Renal cortex interstitium (tissue), 11 donors: ENCODE measurements at regions not wholly inside any gene's neighbourhood (a gene's known extent, or its start where the extent isn't known, plus 50 kb on each side); places are given as distances from the start of the nearest gene placed in this dataset.
A peak's percentile ranks its signal among the peaks of the same experiment; 100 is the strongest.

Experiments
- DNase-seq, 11 donors: peaks; one replicate each; pipeline ENCODE4 v3.0.0-alpha.2; 2013; ENCODE audit warnings: low read depth in 9 of 11, low spot score in 4 of 11; ENCODE audit errors: extremely low read depth in 1 of 11

DNA sequence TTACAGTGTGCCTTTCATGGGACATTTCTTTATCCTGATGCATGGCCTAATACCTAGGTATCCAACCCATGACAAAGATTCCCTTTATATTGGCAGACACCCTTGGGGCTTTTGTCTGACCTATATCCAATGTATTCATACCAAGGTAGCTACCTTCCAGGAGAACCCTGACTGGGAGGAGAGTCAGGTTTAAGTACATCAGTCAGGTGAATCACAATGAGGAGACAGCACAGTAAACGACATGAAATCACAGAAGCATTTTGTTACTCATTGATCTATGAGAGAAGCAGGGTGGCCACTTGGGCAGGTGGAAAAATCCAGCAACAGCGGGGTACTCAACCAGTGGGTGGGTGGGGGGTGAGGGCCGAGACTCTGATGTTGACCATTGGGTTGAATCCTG is 527.4 kb upstream of the ATXN8OS start:
- DNase-seq = no peak

DNA sequence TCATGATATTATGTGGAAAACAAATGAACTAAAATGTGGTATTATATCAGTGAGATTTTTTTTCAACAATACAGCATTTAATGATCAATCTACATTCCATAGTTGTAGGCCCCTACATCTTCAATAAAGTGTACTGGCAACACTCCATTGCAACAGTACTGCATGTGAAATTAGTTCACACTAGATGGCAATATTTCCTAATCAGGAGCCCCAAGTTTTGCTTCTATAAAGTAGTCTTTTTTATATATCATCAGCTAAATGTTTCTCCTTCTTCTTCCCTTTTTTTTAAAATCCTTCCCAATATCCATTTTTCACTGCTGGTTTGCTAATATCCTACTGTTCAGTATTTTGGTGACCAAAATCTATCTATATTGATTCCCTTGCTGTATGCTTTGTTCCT is 528.3 kb upstream of the ATXN8OS start:
- DNase-seq = no peak

DNA sequence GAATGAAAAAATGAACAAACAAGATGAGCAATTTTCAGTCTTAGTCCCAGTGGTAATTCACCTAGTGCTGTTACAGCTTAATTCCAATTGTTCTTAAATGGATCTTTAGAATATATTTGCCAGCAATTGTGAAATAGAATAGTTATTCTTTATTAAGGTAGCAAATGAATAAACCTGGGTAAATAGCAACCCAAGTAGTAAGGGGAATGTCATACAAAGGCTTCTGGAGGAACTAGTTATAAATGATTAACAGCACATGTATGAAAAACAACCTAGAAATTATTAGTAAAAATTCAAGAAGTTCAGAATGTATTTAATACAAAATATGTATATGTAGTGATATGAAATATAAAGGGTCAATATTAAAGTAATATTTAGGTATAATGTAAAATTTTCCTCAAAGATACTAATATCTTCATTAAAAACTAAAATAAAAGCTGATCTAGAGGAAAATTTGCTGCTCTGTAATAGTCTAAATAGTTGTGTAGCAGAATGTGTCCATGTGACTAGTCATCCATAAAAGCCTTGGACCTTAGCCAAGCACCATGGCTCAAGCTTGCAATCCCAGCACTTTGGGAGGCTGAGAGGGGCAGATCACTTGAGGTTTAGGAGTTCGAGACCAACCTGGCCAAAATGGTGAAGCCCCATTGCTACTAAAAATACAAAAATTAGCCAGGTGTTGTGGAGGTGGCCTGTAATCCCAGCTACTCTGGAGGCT is 535.9 kb upstream of the ATXN8OS start:
- peak in 1 of 11 donors; percentile 28 for DNase-seq

DNA sequence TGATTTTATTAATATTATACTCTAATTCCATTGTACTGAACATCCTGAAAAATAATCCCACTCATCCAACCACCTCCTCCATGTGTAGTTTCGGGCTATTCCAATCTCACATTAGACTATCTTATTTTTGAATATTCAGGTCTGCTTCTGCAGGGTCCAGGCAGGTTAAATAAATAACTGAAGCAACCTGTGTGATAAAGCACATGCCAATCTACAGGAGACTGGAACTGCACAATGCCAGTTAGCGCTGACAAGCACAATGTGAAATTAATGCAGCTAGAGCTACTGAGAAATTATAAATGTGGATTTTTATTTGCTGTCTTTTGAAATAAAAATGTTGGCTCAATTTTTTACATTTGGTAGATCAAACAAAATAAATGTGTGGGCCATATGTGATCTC is 540.1 kb upstream of the ATXN8OS start:
- DNase-seq = no peak

DNA sequence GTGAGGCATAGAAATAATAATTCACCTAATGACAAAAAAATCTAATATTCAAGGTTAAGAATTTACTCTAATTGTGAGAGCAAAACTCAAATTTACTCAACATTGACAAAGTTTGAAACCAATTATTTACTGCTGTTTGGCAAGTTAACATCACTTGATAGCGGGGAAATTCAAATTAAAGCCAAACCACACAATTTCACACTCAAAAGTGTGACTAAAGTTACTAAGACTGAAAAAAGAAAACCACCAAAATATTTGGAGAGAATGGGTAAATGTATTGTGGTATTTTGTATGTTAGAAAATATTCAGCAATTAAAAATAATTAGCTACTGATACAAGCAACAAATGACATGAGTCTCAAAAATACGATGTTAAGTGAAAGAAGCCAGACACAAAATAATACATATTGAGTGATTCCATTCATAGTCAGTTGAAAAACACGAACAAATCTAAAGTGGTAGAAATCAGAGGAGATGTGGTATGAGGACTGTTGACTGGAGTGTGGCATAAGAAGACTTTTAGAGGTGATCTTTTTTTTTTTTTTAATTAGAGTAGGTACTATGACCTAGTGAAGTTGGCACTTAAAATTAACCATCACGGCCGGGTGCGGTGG is 541.4 kb upstream of the ATXN8OS start:
- DNase-seq = no peak

DNA sequence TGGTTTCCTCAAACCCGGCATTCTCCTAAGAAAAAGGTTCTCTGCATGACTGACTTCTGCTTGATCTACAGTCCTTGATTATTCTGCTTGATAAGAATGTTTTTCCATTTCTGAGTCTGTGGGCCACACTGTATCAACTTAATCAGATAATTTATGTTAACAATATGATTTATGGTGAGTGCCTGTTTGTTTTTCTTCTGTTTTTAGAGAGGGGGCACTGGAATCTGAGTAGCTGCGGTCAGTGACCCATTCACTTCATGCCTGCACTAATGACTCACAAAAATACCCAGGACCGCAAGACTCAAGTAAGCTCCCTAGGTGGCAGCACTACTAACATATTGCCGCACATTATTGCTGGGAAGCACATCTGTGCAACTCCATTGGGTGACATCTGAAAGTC is 542.3 kb upstream of the ATXN8OS start:
- no peak for DNase-seq

DNA sequence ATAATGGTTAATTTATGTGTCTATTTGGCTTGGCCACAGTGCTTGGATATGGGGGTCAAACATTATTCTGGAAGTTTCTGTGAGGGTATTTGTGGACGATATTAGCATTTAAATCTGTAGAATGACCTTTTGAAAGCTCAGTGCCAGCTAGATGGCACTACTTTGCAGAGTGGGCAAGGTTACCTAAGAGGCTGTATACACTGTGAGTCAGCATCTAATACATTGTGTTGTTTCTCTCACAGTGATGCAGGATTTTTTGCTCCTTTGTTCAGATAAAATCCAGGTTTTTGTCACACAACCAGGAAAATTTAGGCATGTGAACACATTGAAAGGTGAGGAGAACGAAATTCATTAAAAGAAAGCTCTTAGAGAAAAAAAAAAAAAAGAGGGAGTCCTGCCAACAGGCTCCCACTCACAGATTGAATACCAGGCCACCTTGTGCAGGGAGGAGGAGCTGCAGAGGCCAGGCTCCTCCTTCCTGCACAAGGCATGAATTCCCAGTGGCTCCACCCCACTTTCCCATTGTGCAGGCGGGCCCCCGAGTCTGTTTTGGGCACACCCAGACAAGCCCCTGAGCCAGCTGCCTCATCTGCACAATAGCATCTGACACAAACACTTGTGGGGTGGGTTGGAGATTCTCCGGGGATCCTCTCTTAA is 551.0 kb upstream of the ATXN8OS start:
- no peak for DNase-seq

DNA sequence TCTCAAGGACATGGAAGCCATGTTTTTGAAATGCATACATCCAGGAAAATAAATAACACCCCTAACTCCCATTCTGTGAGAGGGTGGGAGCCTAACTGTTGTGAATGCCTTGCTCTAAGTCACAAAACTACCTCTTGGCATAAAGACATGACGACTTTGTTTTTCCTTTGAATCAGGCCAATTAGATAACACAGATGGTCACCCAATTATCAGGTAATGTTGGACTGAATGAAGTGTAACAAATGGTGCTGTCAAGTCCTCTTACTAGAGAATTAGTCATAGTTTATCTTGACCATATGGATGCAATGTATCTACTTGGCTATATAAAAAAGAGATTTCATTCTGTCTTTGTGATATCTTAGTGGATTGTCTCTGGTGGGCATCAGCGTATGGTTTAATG is 553.6 kb upstream of the ATXN8OS start:
- DNase-seq = no peak

DNA sequence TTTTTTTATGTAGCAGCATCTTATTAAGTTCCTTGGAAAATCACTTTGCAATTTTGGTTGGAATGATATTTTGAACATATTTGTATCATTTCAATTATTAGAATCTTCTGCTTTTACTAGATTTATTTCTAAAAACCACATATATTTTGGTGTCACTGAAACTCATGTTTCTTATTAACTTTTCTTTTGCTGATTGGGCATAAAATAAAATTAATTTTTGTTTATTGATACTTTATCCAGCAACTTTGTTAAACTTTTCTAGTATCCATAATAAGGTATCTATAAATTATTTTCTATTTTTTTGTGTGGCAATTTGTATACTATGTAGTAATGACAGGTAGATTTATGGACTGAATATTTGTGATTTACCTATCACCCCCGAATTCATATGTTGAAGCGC is 556.4 kb upstream of the ATXN8OS start:
- no peak for DNase-seq

DNA sequence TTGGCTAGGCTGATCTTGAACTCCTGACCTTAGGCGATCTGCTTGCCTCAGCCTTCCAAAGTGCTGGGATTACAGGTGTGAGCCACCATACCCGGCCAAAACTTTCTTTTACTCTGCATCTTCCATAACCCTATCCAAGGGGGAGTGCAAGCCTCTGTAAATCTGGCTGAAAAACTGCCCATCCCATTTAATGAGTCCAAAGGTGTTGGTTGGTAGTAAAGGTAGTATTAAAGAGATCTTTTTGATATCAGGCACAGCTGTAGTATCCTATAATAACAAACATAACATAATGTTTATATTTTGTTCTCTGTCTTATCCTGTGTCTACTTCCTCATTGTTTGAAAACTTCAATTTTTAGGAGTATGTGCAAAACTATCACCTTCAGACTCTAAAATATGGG is 559.8 kb upstream of the ATXN8OS start:
- no peak for DNase-seq

DNA sequence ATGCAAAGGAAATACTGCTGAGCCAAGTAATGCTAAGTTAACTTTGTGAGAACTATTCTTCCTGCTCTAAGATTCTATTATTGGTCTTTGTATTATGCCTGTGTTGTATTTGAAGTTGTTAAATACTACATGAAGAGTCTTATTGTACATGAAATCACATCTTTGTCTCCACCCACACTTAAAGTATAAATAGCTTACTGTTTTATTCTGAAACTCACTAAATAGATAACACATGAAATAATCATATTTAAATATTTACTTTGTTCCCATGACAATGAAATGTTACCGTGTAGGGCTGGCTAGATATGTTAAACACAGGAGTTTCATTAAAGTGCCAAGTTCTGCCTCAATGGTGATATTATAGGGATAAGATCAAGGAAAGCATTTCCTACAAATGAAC is 562.1 kb upstream of the ATXN8OS start:
- DNase-seq = peak in 1 of 11 donors; percentile 11

DNA sequence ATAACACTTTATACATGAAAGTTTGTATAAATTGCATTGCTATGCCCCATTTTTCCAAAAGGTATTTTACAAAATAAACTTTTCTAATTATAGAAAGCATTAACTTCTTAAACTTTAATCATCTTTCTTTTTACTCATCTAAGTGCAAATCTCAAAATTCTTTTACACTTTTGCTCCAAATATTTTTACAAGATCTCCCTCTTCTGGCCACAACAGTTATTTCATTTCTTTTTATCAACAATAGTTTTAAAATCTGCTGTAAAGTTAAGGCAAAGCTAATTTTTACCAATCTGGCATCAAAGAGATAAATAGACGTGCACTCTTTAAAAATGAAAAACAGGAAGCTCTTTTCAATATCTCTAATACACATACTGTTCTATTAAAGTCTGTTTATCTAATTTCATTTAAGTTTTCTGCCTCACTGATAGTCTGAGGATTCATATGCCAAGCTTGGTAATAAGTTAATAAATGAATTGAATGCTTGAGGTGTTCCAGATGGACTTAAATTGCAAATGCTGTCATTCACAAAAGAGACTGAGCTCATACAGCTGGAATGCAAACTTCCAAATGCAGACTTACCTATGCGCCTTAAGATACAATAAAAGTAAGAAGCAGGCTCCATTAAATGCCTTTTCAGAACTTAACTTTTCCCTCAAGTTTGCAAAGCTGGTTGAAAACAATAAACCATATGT is 583.0 kb upstream of the ATXN8OS start:
- DNase-seq = peak in 1 of 11 donors; percentile 1

DNA sequence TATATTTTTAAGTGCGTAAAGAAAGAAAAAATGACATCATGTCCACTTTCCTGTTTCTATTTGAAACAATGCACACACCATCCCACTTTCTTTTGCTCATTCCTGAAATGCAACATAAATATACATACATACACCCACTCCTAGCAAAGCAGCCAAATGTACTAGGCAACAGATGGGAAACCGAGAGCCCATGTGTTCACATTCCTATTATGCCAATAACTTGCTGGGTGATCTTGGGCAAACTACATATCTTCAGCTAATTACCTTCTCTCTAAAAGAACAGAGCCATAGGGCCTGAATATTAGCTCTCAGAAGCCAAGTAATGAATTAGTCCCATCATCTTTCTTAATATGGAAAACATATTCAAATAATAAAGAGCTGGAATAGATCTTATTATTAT is 610.6 kb upstream of the ATXN8OS start:
- no peak for DNase-seq

DNA sequence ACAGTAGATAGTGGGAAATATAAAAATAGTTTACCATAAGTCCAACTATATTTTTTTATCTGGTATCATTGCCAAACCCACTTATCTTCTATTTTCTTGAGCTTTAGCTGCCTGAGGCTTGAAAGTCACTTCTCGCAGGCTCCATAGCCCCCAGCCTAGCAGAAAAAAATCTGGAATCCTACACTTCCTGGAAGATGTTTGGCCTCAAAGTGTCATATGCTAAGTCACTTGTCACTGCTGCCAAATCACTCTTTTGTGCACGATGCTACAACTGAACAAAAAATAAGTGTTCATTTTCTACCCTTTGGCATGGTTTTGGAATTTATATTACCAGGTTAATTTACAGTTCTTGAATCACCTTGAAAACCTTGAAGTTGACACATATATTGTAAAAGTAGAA is 612.5 kb upstream of the ATXN8OS start:
- DNase-seq = no peak

DNA sequence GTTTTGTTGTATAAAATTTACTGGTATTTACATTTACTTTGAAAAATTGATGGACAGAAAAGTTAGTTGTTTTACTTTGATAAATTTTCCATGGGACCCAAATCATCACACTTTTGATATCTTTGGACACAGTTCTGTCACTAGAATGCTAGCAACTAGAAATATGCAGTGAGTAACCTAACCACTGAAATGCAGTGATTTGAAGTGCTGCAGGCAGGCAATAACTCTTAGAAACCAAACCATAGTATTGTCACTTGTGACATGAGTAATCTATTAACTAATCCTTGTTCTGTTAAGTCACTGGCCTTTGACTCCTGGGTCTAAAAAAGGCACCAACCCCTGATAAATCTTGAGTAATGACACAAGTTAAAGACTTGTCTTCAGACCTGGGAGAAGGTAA is 620.0 kb upstream of the ATXN8OS start:
- DNase-seq = no peak

DNA sequence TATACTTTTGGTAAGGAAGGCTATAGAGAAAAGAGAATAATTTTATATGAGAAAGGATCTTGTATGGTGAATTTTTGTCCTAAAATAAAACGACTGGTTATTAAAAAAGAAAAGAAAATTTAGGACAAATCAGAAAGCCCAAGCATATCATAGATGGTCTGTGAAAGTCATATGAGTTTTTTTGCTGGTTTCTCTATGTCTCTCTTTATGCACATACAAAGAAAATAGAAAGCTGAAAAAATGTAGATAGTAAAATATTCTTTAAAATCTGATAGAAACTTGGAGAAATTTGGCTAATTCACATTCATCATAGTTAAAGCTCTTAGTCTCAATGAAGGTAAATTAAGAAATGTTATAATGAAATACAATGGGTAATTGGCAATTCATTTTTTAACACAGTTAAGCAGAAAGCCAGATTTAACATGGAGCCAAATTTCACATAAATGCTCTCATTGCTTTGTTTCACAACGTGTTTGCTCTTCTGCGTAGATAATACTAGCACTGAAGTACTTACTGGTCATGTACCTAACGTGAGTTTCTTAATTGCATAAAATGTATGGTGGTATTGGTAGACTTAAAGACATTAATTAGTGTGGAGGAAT is 621.5 kb upstream of the ATXN8OS start:
- DNase-seq = no peak

DNA sequence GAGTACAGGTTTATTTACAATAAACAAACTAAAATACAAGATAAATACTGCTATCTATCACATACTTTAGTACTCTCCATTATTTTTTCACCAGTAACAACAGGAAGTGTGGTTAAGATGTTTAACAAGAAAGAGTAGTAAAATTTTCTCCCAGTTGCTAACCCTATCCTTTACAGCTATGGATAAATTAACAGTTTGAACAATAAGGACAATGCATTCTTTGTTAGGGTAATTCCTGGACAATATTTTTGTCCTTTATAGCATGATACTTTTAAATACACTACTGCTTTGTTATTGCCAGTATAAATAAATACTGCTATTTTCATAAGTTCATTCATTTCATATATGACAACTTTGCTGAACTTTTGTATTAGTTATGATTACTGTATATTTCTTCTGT is 630.2 kb upstream of the ATXN8OS start:
- no peak for DNase-seq

DNA sequence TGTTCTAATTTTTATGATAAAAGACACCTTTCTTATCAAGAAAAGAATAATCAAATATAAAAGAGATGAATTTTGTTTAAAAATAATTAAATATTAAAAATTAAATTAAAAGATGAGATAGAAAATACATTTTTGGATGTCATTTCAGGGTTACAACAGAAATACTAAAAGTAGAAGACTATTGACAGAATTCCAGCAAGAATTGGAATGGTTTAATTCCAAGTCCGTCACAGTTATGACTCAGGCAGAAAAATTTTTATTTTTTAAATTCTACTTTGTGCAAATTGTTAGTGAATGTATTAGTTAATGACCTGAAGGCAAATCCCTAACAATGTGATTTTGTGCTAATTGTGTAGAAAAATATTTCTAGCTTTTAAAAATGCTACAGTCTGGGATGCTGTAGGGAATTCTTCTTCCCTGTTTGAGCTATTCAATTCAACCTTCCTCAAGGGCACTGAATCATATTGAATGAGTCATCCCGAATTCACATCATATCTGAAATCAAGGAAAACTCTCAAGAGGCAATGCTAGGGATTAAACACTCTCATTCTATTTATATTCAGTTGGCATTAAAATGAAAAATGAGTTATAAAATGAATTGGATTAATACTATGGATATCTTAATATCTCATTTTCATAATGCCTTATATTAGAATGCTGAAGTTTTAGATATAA is 633.5 kb upstream of the ATXN8OS start:
- DNase-seq = no peak

DNA sequence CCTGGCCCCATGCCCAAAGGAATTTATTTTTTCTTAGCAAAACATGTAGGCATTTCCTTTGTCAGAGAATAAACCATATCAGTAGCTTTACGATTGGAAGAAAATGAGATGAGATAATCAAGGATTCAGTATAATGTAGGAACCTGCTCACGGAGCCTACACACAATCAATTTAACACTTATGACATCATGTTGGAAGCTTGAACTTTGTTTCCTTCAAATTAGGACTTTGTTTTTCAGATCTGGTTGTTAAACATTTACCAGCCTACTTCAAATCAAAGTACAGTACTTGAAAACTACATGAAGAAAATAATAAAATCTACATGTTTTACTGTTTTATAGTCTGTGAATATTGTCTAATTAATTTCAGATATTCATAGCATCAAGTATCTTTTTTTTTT is 639.0 kb upstream of the ATXN8OS start:
- DNase-seq = no peak
